Activated T-cell treated with anti-CD3 and anti-CD28 coated beads for 24 hours (primary cell): ENCODE measurements at regions not wholly inside any gene's neighbourhood (a gene's known extent, or its start where the extent isn't known, plus 50 kb on each side); places are given as distances from the start of the nearest gene placed in this dataset.

ENCODE experiments used
- DNase-seq: peaks from one replicate; pipeline ENCODE4 v3.0.0-alpha.2; 2020; ENCODE audit warnings: low read depth

DNA sequence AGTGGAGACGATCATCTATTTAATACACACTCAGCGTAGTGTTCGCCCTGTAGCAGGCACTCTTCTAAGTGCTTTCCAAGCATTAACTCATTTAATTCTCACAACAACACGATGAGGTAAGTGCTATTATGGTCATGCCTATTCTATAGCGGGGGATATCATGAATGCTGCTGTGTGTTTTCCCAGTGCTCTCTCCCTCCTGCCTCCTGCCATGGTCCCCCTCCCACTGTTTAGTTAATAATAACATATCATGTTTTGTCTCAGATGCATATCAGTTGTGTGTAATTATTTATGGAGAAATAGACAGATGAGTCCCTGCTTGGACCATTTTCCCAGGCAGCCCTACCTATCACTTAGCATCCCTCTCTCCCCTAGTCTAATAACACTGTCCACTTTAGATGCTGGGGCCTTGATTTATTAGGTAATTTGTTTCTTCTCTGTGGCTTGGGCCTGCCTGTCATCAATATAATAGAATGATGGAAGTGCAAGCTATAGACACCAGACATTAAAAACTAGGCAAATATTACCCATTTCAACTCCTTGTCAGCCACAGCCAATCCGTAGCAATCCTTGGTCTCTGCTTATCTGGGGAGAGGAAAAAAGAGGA lies 122.9 kb upstream of the TLE3 start:
- DNase-seq, result no peak

DNA sequence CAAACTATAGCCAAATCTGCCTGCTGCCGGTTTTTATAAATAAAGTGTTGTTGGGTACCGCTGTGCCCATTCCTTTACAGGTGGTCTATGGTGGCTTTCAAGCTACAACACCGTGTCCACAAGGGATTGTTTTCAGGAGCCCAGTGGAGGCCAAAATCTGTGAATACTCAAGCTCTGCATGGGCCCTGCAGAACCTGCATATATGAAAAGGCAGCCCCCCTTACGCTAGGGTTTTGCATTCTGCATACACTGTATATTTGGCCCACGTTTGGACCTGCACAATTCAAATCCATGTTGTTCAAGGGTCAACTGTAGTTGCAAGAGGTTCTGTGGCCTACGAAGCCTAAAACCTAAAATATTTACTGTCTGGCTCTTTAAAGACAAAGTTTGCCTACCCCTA lies 122.2 kb upstream of the TLE3 start:
- DNase-seq, result no peak

DNA sequence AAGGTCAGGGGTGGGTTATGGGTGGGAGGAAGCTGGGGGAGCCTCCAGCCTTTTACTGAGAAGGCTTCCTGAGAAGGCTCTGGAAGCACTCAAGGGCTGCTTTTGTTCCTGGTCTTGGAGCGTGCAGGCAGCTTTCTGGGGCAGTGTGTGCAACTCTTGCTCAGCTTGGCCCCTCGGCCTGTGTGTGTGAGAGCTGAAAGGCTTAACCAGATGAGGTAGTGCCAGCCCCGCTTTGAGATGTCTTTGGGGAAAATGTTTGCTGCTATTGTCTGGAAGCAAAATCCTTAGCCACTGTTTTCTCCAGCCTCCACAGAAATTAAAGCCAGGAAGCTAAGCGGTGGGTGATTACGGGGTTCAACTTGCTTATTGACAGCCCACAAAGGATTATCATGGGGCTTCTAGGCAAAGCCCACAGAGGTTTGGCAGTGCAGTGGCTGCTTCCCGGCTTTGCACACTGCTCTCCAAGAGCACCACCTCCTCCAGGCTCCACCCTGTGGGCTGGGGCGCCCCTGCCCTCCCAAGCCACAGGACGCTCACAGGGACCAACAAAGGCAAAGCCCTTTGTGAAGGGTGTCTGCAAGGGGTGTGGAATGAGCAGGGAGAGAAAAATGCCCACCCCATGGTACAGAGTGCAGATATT lies 121.7 kb upstream of the TLE3 start:
- no peak for DNase-seq

DNA sequence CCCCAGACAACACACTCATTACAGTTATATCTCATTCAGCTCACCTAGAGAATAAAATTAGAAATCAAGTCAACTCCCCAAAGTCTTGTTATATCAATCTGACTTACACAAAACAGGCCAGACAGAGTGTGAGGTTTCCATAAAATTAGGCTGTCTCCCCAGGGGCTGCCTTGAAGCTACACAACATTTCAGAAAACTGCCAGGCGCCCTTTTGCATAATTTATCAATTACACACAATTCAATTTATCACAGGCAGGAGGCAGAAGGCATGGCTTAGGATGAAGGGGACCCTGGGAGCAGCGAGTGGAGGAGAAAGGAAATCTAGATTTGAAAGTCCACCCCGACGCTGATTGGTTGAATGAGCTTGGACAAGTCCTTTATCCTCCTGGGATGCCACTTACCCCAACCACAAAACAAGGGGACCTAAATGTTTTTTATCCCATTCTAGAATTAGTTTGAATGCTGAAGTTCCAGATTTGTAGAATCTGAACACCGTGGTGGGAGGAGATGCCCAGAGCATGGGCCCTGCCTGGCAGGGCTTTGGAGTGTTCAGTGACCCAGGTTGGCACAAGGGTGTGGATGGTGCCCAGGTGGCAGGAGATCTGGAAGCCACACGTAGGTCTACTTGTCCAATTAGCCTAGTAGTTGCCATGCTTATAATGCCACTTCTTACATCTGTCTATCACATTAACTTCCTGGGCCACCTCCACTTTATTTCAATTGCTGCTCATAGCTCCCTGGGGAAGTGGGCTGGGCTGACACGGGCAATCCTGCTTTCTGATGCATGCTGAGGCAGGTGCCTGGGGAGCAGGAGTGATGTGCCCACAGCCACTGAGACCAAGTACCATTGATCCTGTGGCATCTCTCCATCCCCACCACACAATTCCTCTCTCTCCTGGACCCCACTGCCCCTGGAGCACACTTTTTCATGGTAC lies 119.8 kb upstream of the TLE3 start:
- no peak for DNase-seq

- DNase-seq, result no peak
Measured at GRCh38 chr15:70215951-70216350, 118.2 kb upstream of the TLE3 start.

DNA sequence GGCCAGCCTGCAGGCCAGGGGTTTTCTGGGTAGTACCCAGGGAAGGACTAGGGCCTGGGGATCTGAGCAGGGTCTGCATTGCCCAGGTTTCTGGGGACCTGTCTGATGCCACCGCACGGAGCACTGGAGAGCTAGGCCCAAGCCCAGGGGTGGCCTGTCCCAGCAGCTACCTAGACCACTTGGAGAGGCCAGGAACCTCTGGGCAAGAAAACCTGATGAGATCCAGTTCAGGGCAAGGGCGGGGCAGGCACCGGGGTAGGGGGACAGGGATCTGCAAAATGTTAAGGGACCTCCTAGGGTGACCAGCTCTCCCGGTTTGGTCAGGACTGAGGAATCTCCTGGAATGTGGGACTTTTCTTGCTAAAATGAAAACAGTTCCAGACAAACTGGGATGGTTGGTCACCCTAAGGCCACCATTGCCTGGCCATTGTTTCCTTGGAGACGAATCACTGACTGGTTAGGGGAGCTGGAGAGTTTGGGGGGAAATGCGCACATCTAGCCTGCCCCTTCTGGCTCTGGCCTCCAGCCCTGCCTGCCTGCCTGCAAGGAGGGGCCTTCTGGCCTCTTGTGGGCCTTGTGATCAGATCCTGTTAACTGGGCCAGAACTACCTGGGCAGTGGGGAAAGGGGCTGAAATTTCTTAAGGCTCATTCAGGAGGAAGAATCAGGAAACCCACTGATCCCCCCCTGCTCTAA lies 117.4 kb upstream of the TLE3 start:
- no peak for DNase-seq

GRCh38 chr15:70214276-70214675 lies 116.6 kb upstream of the TLE3 start:
- no peak for DNase-seq

- no peak for DNase-seq
Measured at GRCh38 chr15:70213794-70214193, 116.1 kb upstream of the TLE3 start.

DNA sequence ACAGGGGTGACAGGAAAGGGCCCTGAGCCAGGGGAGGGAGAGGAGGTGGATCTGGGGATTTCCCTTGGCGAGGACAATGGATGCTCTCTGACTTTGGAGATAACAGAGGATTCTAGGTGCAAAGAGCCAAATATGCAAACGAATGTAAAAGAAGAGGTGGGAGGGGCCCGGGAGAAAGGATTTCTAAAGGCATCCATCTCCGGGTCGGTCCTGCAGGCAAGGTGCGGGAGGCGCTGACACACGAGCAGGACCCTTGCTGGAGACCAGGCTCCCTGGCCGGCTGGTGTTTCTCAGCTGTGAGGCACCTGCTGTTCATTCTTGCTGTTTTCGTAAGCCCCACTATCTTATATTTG lies 115.2 kb upstream of the TLE3 start:
- no peak for DNase-seq

GRCh38 chr15:70212286-70212962 lies 114.7 kb upstream of the TLE3 start:
- no peak for DNase-seq

DNA sequence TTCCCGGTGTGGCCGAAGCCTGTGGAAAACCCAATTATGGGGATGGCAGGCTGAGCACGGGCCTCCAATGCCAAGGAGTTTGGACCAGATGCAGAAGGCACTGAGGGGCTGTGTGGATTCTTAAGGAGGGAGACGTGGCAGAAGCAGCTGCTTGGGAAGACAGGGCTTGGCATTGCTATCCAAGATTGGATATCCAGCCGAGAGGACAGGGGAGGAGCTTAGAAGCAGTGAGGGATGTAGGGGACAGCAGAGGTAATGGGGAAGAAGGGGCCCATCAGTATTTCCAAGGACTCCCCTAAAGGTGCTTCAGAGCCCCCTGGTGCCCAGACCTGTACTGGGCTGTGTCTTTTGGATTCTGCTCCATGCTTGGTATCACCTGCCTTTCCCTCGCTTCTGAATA lies 112.8 kb upstream of the TLE3 start:
- no peak for DNase-seq

- no peak for DNase-seq
Measured at GRCh38 chr15:70210076-70210475, 112.4 kb upstream of the TLE3 start.

GRCh38 chr15:70209499-70209898 lies 111.8 kb upstream of the TLE3 start:
- no peak for DNase-seq

GRCh38 chr15:70208332-70208731 lies 110.6 kb upstream of the TLE3 start:
- DNase-seq, result no peak

GRCh38 chr15:70206668-70207067 lies 109.0 kb upstream of the TLE3 start:
- DNase-seq, result no peak

- no peak for DNase-seq
Measured at GRCh38 chr15:70204652-70205051, 106.9 kb upstream of the TLE3 start.

- DNase-seq, result no peak
Measured at GRCh38 chr15:70203981-70204560, 106.4 kb upstream of the TLE3 start.

DNA sequence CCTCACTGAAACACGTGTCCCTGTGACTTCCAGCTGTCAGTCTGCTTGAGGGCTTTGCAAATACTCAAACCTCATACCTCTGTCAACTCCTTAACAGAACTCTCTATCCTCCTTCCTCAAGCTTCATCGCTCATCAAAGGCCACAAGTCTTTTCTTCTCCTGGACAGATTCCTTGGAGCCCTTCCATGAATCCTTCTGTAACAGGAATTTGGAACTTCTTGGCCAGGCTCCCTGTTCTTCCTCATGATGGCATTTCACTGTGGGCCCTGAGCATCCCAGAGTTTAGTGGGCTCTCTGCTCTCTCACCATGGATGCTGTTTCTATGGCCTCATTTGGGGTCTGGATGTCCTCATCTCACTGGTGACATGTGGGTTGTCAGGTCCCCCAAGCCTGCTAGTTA lies 105.0 kb upstream of the TLE3 start:
- no peak for DNase-seq

- no peak for DNase-seq
Measured at GRCh38 chr15:70201425-70201775, 103.7 kb upstream of the TLE3 start.

GRCh38 chr15:70200511-70201424 lies 103.1 kb upstream of the TLE3 start:
- DNase-seq, result no peak
